ENCODE measurements at regions not wholly inside any gene's neighbourhood (a gene's known extent, or its start where the extent isn't known, plus 50 kb on each side); places are given as distances from the start of the nearest gene placed in this dataset.

- WGBS, 2 donors (ENCODE audit: low coverage in 1 of 2) = 84 to 100% methylated on average over 1 of the region's 1 CpG
- no peak for ATAC-seq
- H3K4me3 ChIP-seq = no peak overlapping the region
- H3K36me3 ChIP-seq = no peaks in the 10 kb centered on the region
- no peaks in the 10 kb centered on the region for H3K27me3 ChIP-seq
- H3K4me1 ChIP-seq = no peaks in the 10 kb centered on the region
- no peak for TF ChIP-seq EP300 (IDR thresholded peaks at IDR 0.05)
- TF ChIP-seq POLR2AphosphoS5 (IDR thresholded peaks at IDR 0.05) = no peak
- TF ChIP-seq POLR2A (IDR thresholded peaks at IDR 0.05) = no peak
- TF ChIP-seq, protein P1, sequence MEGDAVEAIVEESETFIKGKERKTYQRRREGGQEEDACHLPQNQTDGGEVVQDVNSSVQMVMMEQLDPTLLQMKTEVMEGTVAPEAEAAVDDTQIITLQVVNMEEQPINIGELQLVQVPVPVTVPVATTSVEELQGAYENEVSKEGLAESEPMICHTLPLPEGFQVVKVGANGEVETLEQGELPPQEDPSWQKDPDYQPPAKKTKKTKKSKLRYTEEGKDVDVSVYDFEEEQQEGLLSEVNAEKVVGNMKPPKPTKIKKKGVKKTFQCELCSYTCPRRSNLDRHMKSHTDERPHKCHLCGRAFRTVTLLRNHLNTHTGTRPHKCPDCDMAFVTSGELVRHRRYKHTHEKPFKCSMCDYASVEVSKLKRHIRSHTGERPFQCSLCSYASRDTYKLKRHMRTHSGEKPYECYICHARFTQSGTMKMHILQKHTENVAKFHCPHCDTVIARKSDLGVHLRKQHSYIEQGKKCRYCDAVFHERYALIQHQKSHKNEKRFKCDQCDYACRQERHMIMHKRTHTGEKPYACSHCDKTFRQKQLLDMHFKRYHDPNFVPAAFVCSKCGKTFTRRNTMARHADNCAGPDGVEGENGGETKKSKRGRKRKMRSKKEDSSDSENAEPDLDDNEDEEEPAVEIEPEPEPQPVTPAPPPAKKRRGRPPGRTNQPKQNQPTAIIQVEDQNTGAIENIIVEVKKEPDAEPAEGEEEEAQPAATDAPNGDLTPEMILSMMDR (IDR thresholded peaks at IDR 0.05) = no peak
- peaks cover 0 to 10% (median 0%) of the 10 kb centered on the region in 3 donors for H3K9me3 ChIP-seq
- no peak overlapping the region for H3K27ac ChIP-seq
Observed at GRCh38 chr13:22130254-22130653, 459.4 kb downstream of the FGF9 start.

DNA sequence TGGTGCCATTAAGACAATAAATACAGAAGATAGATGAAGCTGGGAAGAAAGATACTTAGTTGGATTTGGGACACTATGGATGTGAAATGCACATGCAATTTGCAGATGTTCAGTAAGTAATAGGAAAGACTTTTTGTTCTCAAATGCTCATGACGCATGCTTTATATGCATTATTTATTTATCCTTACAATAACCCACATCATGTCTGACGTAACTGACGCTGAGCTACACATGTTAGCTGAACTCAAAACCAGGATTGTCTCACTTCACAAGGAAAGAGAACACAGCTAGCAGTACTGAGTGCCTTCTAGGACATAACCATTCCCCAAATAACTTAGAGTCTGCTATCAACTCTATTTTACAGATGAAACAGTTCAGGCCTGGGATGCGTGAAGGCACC lies 463.4 kb downstream of the FGF9 start:
- WGBS, 2 donors (ENCODE audit: low coverage in 1 of 2) = 82 to 83% methylated on average over 3 to 4 of the region's 4 CpGs
- TF ChIP-seq, protein P1 (IDR thresholded peaks at IDR 0.05) = no peak
- TF ChIP-seq EP300 (IDR thresholded peaks at IDR 0.05) (no peak), POLR2AphosphoS5 (IDR thresholded peaks at IDR 0.05) (no peak), POLR2A (IDR thresholded peaks at IDR 0.05) (no peak)

GRCh38 chr13:22135446-22135845 lies 464.6 kb downstream of the FGF9 start:
- H3K4me1 ChIP-seq = no peaks in the 10 kb centered on the region
- WGBS, 2 donors (ENCODE audit: low coverage in 1 of 2) = 33 to 46% methylated on average over 5 of the region's 6 CpGs
- no peak overlapping the region for H3K27ac ChIP-seq
- no peaks in the 10 kb centered on the region for H3K9me3 ChIP-seq
- H3K36me3 ChIP-seq = no peaks in the 10 kb centered on the region
- no peak overlapping the region for H3K4me3 ChIP-seq
- H3K27me3 ChIP-seq = no peaks in the 10 kb centered on the region
- TF ChIP-seq, protein P1 (IDR thresholded peaks at IDR 0.05) = no peak
- TF ChIP-seq POLR2AphosphoS5 (IDR thresholded peaks at IDR 0.05) (no peak), EP300 (IDR thresholded peaks at IDR 0.05) (no peak), POLR2A (IDR thresholded peaks at IDR 0.05) (no peak)
- ATAC-seq = no peak

More for the DNA sequence above, 463.4 kb downstream of the FGF9 start:
- H3K36me3 ChIP-seq = no peaks in the 10 kb centered on the region
- no peak overlapping the region for H3K4me3 ChIP-seq
- peaks cover 0 to 6% (median 0%) of the 10 kb centered on the region in 3 donors for H3K9me3 ChIP-seq
- no peaks in the 10 kb centered on the region for H3K27me3 ChIP-seq
- no peak for ATAC-seq
- no peaks in the 10 kb centered on the region for H3K4me1 ChIP-seq
- no peak overlapping the region for H3K27ac ChIP-seq

DNA sequence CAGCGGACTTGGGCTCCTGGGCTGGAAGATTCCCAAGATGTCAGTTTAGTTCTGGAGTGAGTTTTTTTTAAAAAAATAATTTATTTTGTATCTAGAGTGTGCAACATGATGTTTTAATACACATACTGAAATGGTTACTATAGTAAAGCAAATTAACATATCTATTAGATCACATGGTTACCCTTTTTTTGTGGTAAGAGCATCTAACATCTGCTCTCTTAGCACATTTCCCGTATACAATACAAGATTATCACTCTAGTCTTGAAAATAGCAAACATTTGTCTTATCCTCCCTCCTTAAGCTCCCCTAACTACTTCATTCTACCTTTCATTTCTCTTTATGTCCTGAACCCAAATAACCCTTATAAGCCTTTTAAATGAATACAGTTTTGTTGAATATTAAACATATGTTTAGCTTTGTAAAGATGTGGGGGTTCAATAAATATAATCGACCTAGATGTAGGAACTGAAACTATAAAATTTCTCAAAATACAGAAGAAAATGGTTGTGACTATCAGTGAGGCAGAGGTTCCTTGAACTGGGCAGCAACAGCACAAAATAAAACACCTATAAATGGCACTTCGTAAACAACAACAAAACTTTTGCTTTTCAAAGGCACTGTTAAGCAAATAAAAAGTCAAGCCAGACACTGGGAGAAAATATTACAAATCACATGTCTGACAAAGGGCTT lies 466.6 kb downstream of the FGF9 start:
- no peak overlapping the region for H3K27ac ChIP-seq
- ATAC-seq = no peak
- 73 to 78% methylated on average over 3 to 4 of the region's 4 CpGs for WGBS, 2 donors (ENCODE audit: low coverage in 1 of 2)
- no peak for TF ChIP-seq POLR2AphosphoS5 (IDR thresholded peaks at IDR 0.05)
- no peak for TF ChIP-seq EP300 (IDR thresholded peaks at IDR 0.05)
- no peak for TF ChIP-seq POLR2A (IDR thresholded peaks at IDR 0.05)
- TF ChIP-seq, protein P1 (IDR thresholded peaks at IDR 0.05) = no peak
- H3K4me3 ChIP-seq = no peak overlapping the region
- H3K9me3 ChIP-seq = no peaks in the 10 kb centered on the region
- no peaks in the 10 kb centered on the region for H3K4me1 ChIP-seq
- H3K36me3 ChIP-seq = no peaks in the 10 kb centered on the region
- no peaks in the 10 kb centered on the region for H3K27me3 ChIP-seq

DNA sequence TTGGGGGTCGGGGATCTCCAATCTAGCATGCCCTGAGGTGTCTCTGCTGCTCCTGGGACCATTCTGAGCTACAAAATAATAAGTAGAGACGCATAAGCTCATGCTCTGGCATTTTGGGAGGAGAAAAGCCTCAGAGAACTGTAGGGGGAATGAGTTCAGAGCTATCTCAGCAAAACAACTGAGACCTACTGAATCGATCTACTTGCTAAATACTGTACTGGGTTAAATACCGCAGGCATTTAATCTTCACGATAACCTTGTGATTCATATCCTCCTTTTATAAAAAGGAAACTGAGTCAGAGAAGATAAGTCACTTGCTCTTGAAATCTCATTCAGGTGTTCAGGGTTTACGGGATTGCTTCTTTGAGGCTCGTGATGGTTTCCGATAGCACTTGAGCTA lies 468.1 kb downstream of the FGF9 start:
- H3K4me1 ChIP-seq = no peaks in the 10 kb centered on the region
- H3K9me3 ChIP-seq = no peaks in the 10 kb centered on the region
- H3K27me3 ChIP-seq = no peaks in the 10 kb centered on the region
- no peak for TF ChIP-seq POLR2A (IDR thresholded peaks at IDR 0.05)
- no peak for TF ChIP-seq EP300 (IDR thresholded peaks at IDR 0.05)
- no peak for TF ChIP-seq POLR2AphosphoS5 (IDR thresholded peaks at IDR 0.05)
- TF ChIP-seq, protein P1 (IDR thresholded peaks at IDR 0.05) = no peak
- no peak for ATAC-seq
- H3K4me3 ChIP-seq = no peak overlapping the region
- 80 to 87% methylated on average over 7 to 8 of the region's 8 CpGs for WGBS, 2 donors (ENCODE audit: low coverage in 1 of 2)
- no peaks in the 10 kb centered on the region for H3K36me3 ChIP-seq
- no peak overlapping the region for H3K27ac ChIP-seq

All from gastroesophageal sphincter (tissue), 4 donors.